GM23338 (cell line): ENCODE measurements at regions not wholly inside any gene's neighbourhood (a gene's known extent, or its start where the extent isn't known, plus 50 kb on each side); places are given as distances from the start of the nearest gene placed in this dataset.
A peak's percentile ranks its signal among the peaks of the same experiment; 100 is the strongest.
"Not testable (repeated sequence)": the region's sequence is repeated elsewhere in the genome, so short reads cannot be mapped to it uniquely, and the experiment has no call there.

ENCODE experiments used
- ATAC-seq: fragments of 200-7000 bp; cut with Tn5 transposase; 3 replicates; pipeline ENCODE4 v1.9.1; 2020
- DNase-seq: peaks from one replicate; pipeline ENCODE4 v3.0.0-alpha.2; 2015; ENCODE audit warnings: low spot score
- H2AFZ ChIP-seq: fragments of 200-600 bp; sonication (generic); 2 replicates; pipeline ENCODE4 v1.8.0; 2016; ENCODE audit warnings: antibody characterized with exemption, mild to moderate bottlenecking, moderate library complexity
- H3F3A ChIP-seq: fragments of 200-600 bp; sonication (generic); replicated peaks from 2 replicates; pipeline ENCODE4 v1.8.0; 2017; ENCODE audit warnings: antibody characterized with exemption, mixed run types, low read depth
- H3K27ac ChIP-seq: fragments of 200-600 bp; sonication (generic); 2 replicates; pipeline ENCODE4 v1.6.1; 2016; ENCODE audit warnings: low read depth
- H3K27me3 ChIP-seq: fragments of 200-600 bp; sonication (generic); 2 replicates; pipeline ENCODE4 v1.8.0; 2016; ENCODE audit warnings: mild to moderate bottlenecking, mixed run types, moderate library complexity; ENCODE audit not compliant: insufficient read depth
- H3K36me3 ChIP-seq: fragments of 200-600 bp; sonication (generic); 2 replicates; pipeline ENCODE4 v1.8.0; 2016; ENCODE audit warnings: mild to moderate bottlenecking; ENCODE audit not compliant: insufficient read depth
- H3K4me1 ChIP-seq: fragments of 200-600 bp; sonication (generic); 2 replicates; pipeline ENCODE4 v1.8.0; 2016; ENCODE audit warnings: mild to moderate bottlenecking, moderate library complexity; ENCODE audit not compliant: insufficient read depth
- H3K4me2 ChIP-seq: fragments of 200-600 bp; sonication (generic); 2 replicates; pipeline ENCODE4 v1.7.1; 2017; ENCODE audit warnings: mixed run types
- H3K4me3 ChIP-seq: fragments of 200-600 bp; sonication (generic); 2 replicates; pipeline ENCODE4 v1.6.1; 2016; ENCODE audit warnings: mixed run types
- H3K79me2 ChIP-seq: fragments of 200-600 bp; sonication (generic); replicated peaks from 2 replicates; pipeline ENCODE4 v1.8.0; 2017; ENCODE audit warnings: mild to moderate bottlenecking; ENCODE audit not compliant: insufficient read depth
- H3K9me2 ChIP-seq: fragments of 200-600 bp; sonication (generic); 2 replicates; pipeline ENCODE4 v1.8.0; 2017; ENCODE audit not compliant: insufficient read depth
- H4K20me1 ChIP-seq: fragments of 200-600 bp; sonication (generic); replicated peaks from 2 replicates; pipeline ENCODE4 v1.8.0; 2017; ENCODE audit warnings: mild to moderate bottlenecking; ENCODE audit not compliant: insufficient read depth
- H3K27ac Mint-ChIP-seq: 2 replicates; pipeline ENCODE4 v1.8.0; 2020; ENCODE audit warnings: inconsistent platforms, mild to moderate bottlenecking, moderate library complexity, mixed read lengths
- H3K27me3 Mint-ChIP-seq: 3 replicates; pipeline ENCODE4 v1.8.0; 2022; ENCODE audit warnings: low read depth, mild to moderate bottlenecking, moderate library complexity, mixed read lengths, inconsistent platforms; ENCODE audit not compliant: insufficient read depth, poor library complexity
- H3K36me3 Mint-ChIP-seq: 3 replicates; pipeline ENCODE4 v1.8.0; 2021; ENCODE audit warnings: low read depth, mild to moderate bottlenecking, inconsistent platforms, moderate library complexity, mixed read lengths
- H3K4me1 Mint-ChIP-seq: 3 replicates; pipeline ENCODE4 v1.8.0; 2020; ENCODE audit warnings: mild to moderate bottlenecking, inconsistent platforms, mixed read lengths
- H3K4me3 Mint-ChIP-seq: 3 replicates; pipeline ENCODE4 v1.8.0; 2021; ENCODE audit warnings: moderate library complexity, mild to moderate bottlenecking, inconsistent platforms, mixed read lengths
- H3K9me3 Mint-ChIP-seq: 3 replicates; pipeline ENCODE4 v1.8.0; 2020; ENCODE audit warnings: moderate library complexity, mild to moderate bottlenecking, inconsistent platforms, mixed read lengths
- CTCF ChIP-seq, 2 experiments: fragments of 200-600 bp in 1 of 2; sonication (generic) in 1 of 2; conservative IDR thresholded peaks; 2 replicates each; pipeline versions ENCODE4 v1.5.1 to v1.6.1; 2016 to 2017; ENCODE audit warnings: antibody characterized with exemption in 2 of 2, low read depth in 2 of 2, mild to moderate bottlenecking in 2 of 2, moderate library complexity in 1 of 2
- EZH2 ChIP-seq: fragments of 200-600 bp; sonication (generic); IDR thresholded peaks from one replicate; pipeline ENCODE4 v1.8.0; 2017; ENCODE audit warnings: antibody characterized with exemption, mild to moderate bottlenecking, low read depth; ENCODE audit not compliant: unreplicated experiment
- EZH2phosphoT487 ChIP-seq: fragments of 200-600 bp; sonication (generic); IDR thresholded peaks from one replicate; pipeline ENCODE4 v1.8.1; 2018; ENCODE audit warnings: antibody characterized with exemption; ENCODE audit not compliant: unreplicated experiment
- JUNB ChIP-seq: IDR thresholded peaks from one replicate; pipeline ENCODE4 v1.6.1; 2016; ENCODE audit warnings: antibody characterized with exemption; ENCODE audit not compliant: unreplicated experiment
- POLR2AphosphoS5 ChIP-seq: IDR thresholded peaks from 2 replicates; pipeline ENCODE4 v1.6.1; 2016; ENCODE audit warnings: antibody characterized with exemption, low read depth
- ZNF114 ChIP-seq: fragments of 250-450 bp; sonication (Bioruptor Pico); IDR thresholded peaks from 2 replicates; pipeline ENCODE4 v1.5.0; 2020; ENCODE audit warnings: mild to moderate bottlenecking, moderate library complexity

- no peak for TF ChIP-seq EZH2
- TF ChIP-seq EZH2phosphoT487 = no peak
- no peak for TF ChIP-seq ZNF114 (CRISPR knock-in tag)
- TF ChIP-seq CTCF (conservative IDR thresholded peaks at IDR 0.05; ENCODE audit: low read depth in 2 of 2) = no peak
- no peak for TF ChIP-seq JUNB
- no peak for TF ChIP-seq POLR2AphosphoS5
Measured at GRCh38 chr4:18608908-18609533, 587.5 kb upstream of the LCORL start (continued).

GRCh38 chr4:18602610-18603009 is 581.1 kb upstream of the LCORL start:
- not testable (repeated sequence) for H3K9me2 ChIP-seq, H3K27me3 ChIP-seq, H3K27ac ChIP-seq, H2AFZ ChIP-seq, H3K79me2 ChIP-seq, H3K4me1 Mint-ChIP-seq, H3F3A ChIP-seq, ATAC-seq, DNase-seq, H3K27ac Mint-ChIP-seq, H3K4me2 ChIP-seq, H3K36me3 ChIP-seq, H3K4me3 Mint-ChIP-seq, H3K4me3 ChIP-seq, H3K27me3 Mint-ChIP-seq, H3K4me1 ChIP-seq, H4K20me1 ChIP-seq
- Mint-ChIP-seq H3K36me3 (peaks cover 21% of the 10 kb centered on the region), H3K9me3 (peaks cover 31% of the 10 kb centered on the region)

GRCh38 chr4:18593297-18594002 is 571.9 kb upstream of the LCORL start:
- no peaks in the 10 kb centered on the region for H3K79me2 ChIP-seq
- no peak overlapping the region for H3K4me3 ChIP-seq
- no peaks in the 10 kb centered on the region for H4K20me1 ChIP-seq
- DNase-seq (peak; percentile 93), ATAC-seq (peak; percentile 90)
- no peaks in the 10 kb centered on the region; the same call in 1 of the 3 replicates for H3K9me3 Mint-ChIP-seq
- H3K4me3 Mint-ChIP-seq = no peak overlapping the region
- H3K4me1 ChIP-seq = no peaks in the 10 kb centered on the region; the same call in 1 of the 2 replicates
- no peak overlapping the region for H3K4me2 ChIP-seq
- no peaks in the 10 kb centered on the region for H3F3A ChIP-seq
- H3K27me3 Mint-ChIP-seq = no peaks in the 10 kb centered on the region
- H2AFZ ChIP-seq = peak overlapping the region; percentile 57; the same call in 1 of the 2 replicates
- no peak overlapping the region for H3K27ac ChIP-seq
- H3K36me3 ChIP-seq = no peaks in the 10 kb centered on the region
- H3K4me1 Mint-ChIP-seq = peaks cover 2% of the 10 kb centered on the region; the same call in 2 of the 3 replicates
- TF ChIP-seq CTCF (conservative IDR thresholded peaks at IDR 0.05; ENCODE audit: low read depth in 2 of 2) (peak; percentile 88 to 91), POLR2AphosphoS5 (no peak)
- no peak overlapping the region for H3K27ac Mint-ChIP-seq
- no peaks in the 10 kb centered on the region for H3K9me2 ChIP-seq
- H3K27me3 ChIP-seq = no peaks in the 10 kb centered on the region
- no peaks in the 10 kb centered on the region for H3K36me3 Mint-ChIP-seq
